ENCODE measurements at regions not wholly inside any gene's neighbourhood (a gene's known extent, or its start where the extent isn't known, plus 50 kb on each side); places are given as distances from the start of the nearest gene placed in this dataset.

- DNase-seq, result no peak
Observed at GRCh38 chr18:25705650-25706049, 353.7 kb upstream of the ZNF521 start.

DNA sequence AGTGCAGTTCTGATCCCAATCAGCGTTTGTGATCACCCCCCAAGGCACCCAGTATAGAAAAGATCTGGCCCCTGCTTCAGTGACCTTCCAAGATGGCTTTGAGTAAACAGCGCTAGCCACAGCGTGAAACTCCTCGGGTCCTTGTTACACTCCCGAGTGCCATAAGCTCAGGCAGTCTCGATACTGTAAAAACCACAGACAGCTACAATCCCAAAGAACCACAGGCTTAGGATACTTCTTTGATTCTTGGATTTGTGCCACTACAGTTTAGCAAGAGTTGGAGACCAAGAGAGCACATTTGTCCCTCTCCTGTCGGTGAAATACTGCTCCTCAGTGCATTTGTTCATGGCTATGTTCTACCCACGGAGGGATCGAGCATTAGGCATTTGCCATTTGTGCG lies 352.5 kb upstream of the ZNF521 start:
- no peak for DNase-seq

DNA sequence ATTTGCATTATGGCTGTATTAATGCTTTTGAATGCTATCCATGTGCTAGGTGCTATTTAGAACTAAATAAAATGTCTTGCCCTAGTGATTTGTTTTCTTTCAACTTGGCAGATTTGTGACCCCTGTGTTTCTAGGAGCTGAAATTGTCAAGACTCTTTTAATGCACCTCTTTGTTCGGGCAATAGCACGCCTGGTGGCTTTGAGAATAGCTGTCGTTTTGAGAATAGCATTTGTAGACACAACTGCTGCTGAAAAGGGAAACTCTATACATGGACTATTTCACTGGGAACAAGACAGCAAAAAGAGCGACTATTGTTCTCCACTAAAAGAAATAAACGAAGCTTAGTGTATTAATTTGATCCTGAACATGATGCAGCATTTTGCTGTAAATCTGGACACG lies 352.1 kb upstream of the ZNF521 start:
- DNase-seq, result no peak

GRCh38 chr18:25701821-25702220 lies 349.9 kb upstream of the ZNF521 start:
- DNase-seq, result no peak

DNA sequence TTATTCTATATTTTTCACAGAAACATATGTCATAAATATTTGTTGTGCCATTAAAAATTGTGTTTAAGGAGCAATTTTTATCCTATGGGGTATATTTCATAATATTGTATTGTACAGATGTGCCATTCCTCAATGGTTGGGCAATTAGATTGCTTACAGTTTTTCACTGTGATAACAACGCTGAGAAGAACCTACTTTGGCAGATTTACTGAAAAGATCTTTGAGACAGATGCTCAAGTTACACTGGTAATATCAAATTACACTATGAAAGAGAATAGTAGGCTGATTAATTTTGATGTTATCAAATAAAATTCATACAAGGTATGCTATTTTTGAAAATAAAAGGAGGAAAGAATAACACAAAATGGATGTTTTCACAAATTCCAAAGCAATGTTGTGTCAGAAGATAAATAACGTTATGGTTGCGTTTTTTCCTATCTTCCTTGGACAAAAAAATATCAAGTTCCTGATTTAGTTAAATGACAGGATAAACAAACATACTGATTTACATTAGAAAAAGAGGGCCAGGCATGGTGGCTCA lies 335.1 kb upstream of the ZNF521 start:
- no peak for DNase-seq

GRCh38 chr18:25685088-25685487 lies 333.1 kb upstream of the ZNF521 start:
- no peak for DNase-seq

DNA sequence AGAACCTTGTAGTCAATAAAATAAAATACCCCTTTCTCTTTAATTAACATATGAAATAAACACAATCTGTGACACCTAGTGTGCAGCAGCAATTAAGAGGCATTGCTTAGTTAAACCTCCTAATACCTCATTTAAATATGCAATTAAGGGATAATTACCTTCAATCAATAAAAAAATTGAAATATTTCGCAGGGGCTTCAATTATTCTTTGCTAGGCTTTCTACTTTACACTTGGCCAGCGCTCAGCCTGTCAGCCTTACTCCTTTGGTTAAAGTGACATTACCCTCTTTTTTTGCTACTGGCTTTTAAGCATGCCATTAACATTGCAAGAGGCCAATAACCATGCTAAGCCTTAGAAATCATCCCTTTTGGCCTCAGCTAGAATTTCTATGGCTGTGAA lies 327.5 kb upstream of the ZNF521 start:
- DNase-seq, result no peak

DNA sequence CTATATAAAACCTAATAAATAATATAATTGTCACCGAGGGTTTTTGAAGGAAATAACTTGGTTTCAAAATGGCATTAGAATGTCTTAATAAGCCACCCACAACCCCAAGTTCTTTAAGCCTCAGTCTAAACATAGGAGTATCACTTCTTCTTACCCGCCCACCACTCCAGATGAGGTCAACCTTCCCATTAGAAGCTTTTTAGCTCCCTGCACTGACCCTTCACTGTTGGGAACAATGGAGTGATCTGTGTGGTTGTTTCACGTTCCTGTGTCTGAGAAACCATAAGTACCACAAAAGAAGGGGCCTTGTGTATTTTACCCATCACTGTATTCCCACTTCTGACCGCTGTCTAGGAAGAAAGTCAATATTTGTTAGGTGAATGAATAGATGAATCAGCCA lies 326.3 kb upstream of the ZNF521 start:
- DNase-seq, result no peak

DNA sequence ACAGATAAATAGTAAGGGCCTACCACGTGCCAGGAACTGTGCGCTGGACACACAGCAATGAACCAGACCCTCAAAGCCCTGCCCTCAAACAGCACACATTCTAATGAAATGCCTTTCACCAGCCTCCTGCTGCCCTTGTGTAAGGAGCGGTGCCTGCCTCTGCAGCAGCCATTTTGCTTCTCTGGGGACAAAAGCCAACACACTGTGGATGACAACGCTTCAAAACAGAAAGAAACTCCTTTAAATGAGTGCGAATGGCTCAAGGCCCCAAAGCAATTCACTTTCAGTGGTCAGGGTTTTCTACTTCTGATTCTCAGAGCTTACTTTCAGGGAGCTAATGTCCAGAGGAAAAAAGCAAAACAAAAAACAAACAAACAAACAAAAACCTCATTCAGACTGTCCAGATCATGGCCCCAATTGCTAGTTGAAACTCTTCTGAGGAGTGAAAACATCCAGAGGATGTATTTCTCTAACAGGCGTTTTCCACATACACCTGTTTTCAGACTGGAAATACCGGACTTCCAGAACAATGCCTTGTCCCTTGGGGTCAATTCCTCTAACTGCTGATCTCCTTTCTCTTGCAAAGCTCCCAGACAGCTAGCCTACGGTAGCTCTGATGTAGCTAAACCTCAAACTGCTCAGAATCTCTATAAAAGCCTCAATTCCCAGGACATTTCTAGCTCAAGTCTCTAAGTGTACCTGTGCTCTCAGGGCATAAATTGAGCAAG lies 323.3 kb upstream of the ZNF521 start:
- DNase-seq, result no peak

DNA sequence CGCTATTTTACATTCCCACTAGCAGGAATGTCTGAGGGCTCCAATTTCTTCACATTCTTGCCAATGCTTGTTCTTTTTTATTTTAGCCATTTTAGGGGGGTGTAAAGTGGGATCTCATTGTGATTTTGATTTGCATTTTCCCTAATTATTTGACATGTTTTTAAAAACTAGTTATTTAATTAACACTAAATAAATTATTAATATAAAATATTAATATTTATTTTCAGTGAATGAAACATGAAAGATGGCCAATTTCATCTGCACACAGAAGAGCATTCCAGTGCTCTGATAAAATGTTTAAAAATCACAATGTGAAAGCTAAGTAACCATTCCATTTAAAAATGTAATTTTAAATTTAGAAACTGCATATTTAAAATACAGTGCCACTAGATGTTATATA lies 322.2 kb upstream of the ZNF521 start:
- no peak for DNase-seq

DNA sequence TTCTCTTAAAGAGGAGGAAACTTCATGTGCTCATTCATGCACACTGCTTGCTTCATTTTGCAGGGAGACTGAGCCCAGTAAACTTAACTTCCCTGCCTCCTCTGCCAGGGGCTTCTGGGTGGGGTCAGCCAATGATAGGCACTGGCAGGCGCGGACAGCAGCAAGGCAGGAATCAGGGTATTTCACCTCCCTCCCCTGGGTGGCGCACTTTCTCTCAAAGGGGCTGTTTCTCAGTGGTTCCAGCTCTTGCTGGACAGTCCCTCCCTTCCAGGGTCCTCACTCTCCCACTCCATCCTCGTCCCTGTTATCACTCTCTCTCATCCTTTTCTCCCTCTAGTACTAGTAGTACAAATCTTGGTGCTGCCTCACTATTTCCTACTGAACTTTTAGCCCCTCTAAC lies 320.5 kb upstream of the ZNF521 start:
- DNase-seq, result peak; percentile 5

DNA sequence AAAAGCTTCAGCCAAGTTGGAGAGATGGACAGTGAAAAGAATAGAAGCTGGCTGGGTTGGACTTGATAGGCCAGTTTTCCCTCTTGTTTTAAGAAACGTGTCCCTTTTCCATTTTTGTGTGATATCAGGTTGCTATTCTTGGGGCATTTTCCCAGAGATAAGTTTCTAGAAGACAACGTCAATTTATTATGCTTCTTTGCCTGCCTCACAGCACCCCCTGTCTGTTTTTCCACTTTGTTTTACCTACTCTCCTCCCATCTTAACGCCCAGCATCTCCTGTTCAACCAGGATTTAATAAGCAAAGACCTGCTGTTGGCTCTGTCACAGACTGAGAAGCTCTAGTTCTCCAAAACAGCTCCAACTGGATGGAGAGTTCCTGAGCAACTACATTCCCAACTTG lies 317.8 kb upstream of the ZNF521 start:
- peak; percentile 19 for DNase-seq

DNA sequence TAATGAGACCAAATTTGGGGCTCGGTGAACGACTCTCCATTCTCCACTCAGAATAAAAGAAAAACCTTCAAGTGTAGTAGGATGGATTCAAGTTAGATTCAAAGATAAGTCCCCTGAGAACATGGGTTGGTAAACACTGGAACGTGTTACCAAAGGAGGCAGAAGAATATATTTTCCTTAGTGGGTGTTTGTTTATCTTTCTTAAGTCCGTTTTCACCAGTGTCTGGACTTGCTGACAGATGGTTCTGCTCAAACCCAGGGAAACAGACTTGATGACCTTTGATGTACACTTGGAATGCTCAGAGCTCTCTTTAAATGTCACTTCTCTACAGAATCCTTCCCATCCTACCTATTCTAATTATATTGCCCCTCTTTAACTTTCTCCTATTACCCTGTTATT lies 310.3 kb upstream of the ZNF521 start:
- DNase-seq, result no peak

- DNase-seq, result no peak
Observed at GRCh38 chr18:25661831-25662230, 309.9 kb upstream of the ZNF521 start.

- DNase-seq, result no peak
Observed at GRCh38 chr18:25659541-25659940, 307.6 kb upstream of the ZNF521 start.

- DNase-seq, result no peak
Observed at GRCh38 chr18:25658476-25658875, 306.5 kb upstream of the ZNF521 start.

DNA sequence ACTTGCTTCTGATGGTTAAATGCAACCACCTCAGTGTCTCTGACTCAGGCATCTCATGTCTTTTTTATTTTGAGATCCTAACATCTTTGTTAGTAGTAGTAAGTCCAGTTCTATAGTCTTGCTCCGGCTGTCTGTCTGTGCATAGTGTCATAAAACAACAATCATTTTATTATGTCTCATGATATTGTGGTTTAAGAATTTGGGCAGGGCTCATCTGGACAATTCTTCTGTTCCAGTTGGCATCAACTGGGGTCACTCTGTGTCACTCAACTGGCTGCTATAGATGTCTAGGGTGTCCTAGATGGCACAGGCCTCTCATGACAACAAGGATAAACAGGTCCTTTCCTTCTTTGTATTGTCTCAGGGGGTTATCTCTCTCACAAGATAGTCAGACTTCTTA lies 299.6 kb upstream of the ZNF521 start:
- DNase-seq, result no peak

DNA sequence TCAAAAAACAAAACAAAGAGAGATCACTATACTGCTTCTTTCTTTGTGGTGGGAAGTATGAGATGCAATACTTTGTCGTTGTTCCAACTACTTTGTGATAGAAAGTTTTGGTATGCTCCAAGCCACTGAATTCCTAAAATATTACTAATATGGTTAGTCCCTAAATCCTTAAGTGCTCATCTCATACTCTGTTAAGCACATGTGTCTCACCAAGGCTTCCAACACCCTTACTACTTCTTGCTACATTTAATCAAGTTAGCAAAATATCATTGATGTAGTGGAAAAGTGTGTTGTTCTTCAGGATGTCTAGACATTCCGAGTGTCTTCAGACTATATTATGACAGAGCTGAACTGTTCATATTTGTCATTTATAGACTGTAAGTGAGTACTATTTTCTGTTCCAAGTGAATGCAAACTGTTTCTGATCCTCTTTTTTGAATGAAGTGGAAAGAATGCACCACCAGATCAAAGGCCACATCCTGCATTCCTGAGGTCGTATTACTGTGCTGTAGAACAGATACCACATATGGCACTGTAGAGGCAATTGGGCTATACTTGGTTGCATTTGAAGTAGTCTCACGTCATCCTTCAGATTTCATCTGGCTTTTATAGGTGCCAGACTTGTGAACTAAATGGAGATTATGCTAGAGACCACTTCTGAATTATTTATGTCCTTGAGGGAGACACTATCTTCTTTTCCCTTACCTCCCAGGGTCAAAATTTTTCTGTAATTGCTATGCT lies 298.4 kb upstream of the ZNF521 start:
- DNase-seq, result no peak

DNA sequence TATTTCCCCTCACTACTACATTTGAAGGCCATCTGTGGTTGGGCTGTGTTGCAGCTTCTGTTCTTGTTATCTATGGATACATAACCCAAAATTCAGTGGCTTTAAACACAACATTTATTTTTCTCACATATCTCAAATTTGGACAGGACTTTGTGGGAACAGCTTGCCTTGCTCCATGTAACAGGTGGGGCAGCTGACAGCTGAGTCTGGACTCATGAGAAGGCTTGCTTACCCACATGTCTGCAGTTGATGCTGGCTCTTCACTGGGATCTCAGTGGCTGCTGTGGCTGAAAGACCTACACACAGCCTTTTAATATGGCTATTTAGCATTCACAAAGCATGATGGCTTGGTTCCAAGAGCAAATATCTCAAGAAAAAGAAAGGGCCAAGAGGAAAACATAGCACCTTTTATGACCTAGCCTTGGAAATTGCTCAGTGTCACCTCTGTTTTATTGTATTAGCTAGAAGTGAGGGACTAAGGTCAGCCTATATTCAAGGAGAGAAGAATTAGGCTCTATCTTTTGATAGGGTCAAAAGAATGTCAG lies 296.8 kb upstream of the ZNF521 start:
- DNase-seq, result no peak

DNA sequence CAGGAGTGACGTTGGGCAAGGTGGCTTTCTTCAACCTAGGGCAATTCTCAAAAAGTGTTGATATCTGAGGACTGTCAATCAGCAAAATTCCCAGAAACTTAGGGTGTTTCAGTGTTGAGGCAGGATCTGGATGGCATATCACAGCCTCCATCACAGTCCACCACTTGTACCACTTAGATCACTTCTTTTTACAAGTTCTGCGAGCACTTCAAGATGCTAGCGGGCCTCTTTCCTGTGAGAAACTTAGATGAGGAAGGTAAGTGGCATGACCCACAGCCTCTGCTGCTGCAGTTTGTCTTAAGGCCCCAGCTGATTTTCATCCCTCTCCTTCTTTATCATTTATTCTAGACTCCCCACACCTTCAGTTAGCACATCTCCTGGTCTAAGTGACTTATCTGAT lies 295.4 kb upstream of the ZNF521 start:
- no peak for DNase-seq

- DNase-seq, result no peak
Observed at GRCh38 chr18:25646971-25647370, 295.0 kb upstream of the ZNF521 start.

GRCh38 chr18:25639596-25639995 lies 287.6 kb upstream of the ZNF521 start:
- DNase-seq, result no peak

- DNase-seq, result no peak
Observed at GRCh38 chr18:25633563-25633962, 281.6 kb upstream of the ZNF521 start.

DNA sequence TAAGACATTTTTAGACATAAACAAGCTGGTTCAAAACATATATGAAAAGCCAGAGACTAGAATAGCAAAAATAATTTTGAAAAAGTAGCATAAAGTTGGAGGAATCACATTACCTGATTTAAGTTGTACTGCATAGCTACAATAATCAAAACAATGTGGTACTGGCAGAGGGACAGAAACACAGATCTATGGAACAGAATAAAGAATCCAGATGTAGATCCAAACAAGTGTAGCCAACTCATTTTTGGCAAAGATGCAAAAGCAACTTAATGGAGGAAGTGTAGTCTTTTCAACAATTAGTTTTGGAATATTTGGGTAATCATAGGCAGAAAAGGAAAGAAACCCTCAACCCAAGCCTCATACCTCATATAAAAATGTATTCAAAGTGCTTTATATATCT lies 278.7 kb upstream of the ZNF521 start:
- DNase-seq, result no peak

Measured in hematopoietic multipotent progenitor cell treated with erythropoietin and hydrocortisone succinate and interleukin-3 and kit ligand, for 4 days (in vitro differentiated cells).